ENCODE measurements at regions not wholly inside any gene's neighbourhood (a gene's known extent, or its start where the extent isn't known, plus 50 kb on each side); places are given as distances from the start of the nearest gene placed in this dataset.

- TF ChIP-seq FOXP2 (optimal IDR thresholded peaks at IDR 0.05; ENCODE audit: borderline replicate concordance, extremely low read depth, extremely low read length, insufficient read depth) = no peak
- no peak for TF ChIP-seq SIN3A (IDR thresholded peaks at IDR 0.05; ENCODE audit: borderline replicate concordance, insufficient read depth, low read length)
- TF ChIP-seq, protein P1, sequence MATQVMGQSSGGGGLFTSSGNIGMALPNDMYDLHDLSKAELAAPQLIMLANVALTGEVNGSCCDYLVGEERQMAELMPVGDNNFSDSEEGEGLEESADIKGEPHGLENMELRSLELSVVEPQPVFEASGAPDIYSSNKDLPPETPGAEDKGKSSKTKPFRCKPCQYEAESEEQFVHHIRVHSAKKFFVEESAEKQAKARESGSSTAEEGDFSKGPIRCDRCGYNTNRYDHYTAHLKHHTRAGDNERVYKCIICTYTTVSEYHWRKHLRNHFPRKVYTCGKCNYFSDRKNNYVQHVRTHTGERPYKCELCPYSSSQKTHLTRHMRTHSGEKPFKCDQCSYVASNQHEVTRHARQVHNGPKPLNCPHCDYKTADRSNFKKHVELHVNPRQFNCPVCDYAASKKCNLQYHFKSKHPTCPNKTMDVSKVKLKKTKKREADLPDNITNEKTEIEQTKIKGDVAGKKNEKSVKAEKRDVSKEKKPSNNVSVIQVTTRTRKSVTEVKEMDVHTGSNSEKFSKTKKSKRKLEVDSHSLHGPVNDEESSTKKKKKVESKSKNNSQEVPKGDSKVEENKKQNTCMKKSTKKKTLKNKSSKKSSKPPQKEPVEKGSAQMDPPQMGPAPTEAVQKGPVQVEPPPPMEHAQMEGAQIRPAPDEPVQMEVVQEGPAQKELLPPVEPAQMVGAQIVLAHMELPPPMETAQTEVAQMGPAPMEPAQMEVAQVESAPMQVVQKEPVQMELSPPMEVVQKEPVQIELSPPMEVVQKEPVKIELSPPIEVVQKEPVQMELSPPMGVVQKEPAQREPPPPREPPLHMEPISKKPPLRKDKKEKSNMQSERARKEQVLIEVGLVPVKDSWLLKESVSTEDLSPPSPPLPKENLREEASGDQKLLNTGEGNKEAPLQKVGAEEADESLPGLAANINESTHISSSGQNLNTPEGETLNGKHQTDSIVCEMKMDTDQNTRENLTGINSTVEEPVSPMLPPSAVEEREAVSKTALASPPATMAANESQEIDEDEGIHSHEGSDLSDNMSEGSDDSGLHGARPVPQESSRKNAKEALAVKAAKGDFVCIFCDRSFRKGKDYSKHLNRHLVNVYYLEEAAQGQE (IDR thresholded peaks at IDR 0.05; ENCODE audit: insufficient read depth in 1 of 2, low read depth in 2 of 2, low read length in 2 of 2) = no peak
- no peak for TF ChIP-seq POLR2AphosphoS5 (IDR thresholded peaks at IDR 0.05; ENCODE audit: low read depth, low read length)
- TF ChIP-seq TAF1 (IDR thresholded peaks at IDR 0.05; ENCODE audit: borderline replicate concordance, insufficient read depth, low read length) = no peak
Observed at GRCh38 chr3:177681852-177682251, 484.6 kb upstream of the TBL1XR1 start.

DNA sequence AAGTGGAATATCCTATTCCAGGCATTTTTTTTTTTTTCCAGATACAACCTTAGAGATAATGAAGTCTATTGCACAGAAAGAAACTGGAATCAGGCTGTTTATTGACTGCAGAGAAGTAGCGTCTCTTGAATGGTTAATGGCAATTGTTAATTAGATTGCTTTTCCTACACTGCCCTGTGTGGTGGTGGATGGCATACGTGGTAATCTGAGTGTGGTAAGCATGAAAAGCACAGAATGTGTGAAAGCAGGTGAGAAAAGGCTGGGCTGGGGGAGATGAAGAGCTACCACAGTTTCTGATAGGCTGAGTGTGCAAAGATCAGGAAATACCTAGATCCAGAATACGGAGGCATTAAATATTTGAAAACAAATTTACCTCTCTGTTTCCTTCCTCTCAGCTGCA, 486.3 kb upstream of the TBL1XR1 start:
- TF ChIP-seq TAF1 (IDR thresholded peaks at IDR 0.05; ENCODE audit: borderline replicate concordance, insufficient read depth, low read length) = no peak
- TF ChIP-seq, protein P1 (IDR thresholded peaks at IDR 0.05; ENCODE audit: insufficient read depth in 1 of 2, low read depth in 2 of 2, low read length in 2 of 2) = no peak
- TF ChIP-seq FOXP2 (optimal IDR thresholded peaks at IDR 0.05; ENCODE audit: borderline replicate concordance, extremely low read depth, extremely low read length, insufficient read depth) = no peak
- no peak for TF ChIP-seq POLR2AphosphoS5 (IDR thresholded peaks at IDR 0.05; ENCODE audit: low read depth, low read length)
- TF ChIP-seq SIN3A (IDR thresholded peaks at IDR 0.05; ENCODE audit: borderline replicate concordance, insufficient read depth, low read length) = no peak

- no peak for TF ChIP-seq FOXP2 (optimal IDR thresholded peaks at IDR 0.05; ENCODE audit: borderline replicate concordance, extremely low read depth, extremely low read length, insufficient read depth)
- no peak for TF ChIP-seq TAF1 (IDR thresholded peaks at IDR 0.05; ENCODE audit: borderline replicate concordance, insufficient read depth, low read length)
- no peak for TF ChIP-seq POLR2AphosphoS5 (IDR thresholded peaks at IDR 0.05; ENCODE audit: low read depth, low read length)
- TF ChIP-seq, protein P1 (IDR thresholded peaks at IDR 0.05; ENCODE audit: insufficient read depth in 1 of 2, low read depth in 2 of 2, low read length in 2 of 2) = no peak
- no peak for TF ChIP-seq SIN3A (IDR thresholded peaks at IDR 0.05; ENCODE audit: borderline replicate concordance, insufficient read depth, low read length)
Observed at GRCh38 chr3:177686671-177687070, 489.4 kb upstream of the TBL1XR1 start.

- TF ChIP-seq FOXP2 (optimal IDR thresholded peaks at IDR 0.05; ENCODE audit: borderline replicate concordance, extremely low read depth, extremely low read length, insufficient read depth) (no peak), TAF1 (IDR thresholded peaks at IDR 0.05; ENCODE audit: borderline replicate concordance, insufficient read depth, low read length) (no peak), POLR2AphosphoS5 (IDR thresholded peaks at IDR 0.05; ENCODE audit: low read depth, low read length) (no peak), SIN3A (IDR thresholded peaks at IDR 0.05; ENCODE audit: borderline replicate concordance, insufficient read depth, low read length) (no peak)
- TF ChIP-seq, protein P1 (IDR thresholded peaks at IDR 0.05; ENCODE audit: insufficient read depth in 1 of 2, low read depth in 2 of 2, low read length in 2 of 2) = no peak
Observed at GRCh38 chr3:177687291-177687690, 490.0 kb upstream of the TBL1XR1 start.

GRCh38 chr3:177688152-177688551, 490.9 kb upstream of the TBL1XR1 start:
- no peak for TF ChIP-seq POLR2AphosphoS5 (IDR thresholded peaks at IDR 0.05; ENCODE audit: low read depth, low read length)
- TF ChIP-seq, protein P1 (IDR thresholded peaks at IDR 0.05; ENCODE audit: insufficient read depth in 1 of 2, low read depth in 2 of 2, low read length in 2 of 2) = no peak
- TF ChIP-seq FOXP2 (optimal IDR thresholded peaks at IDR 0.05; ENCODE audit: borderline replicate concordance, extremely low read depth, extremely low read length, insufficient read depth) = no peak
